NOMO-1 treated with dmso at 0.1 percent for 144 hours (cell line): ENCODE measurements at regions not wholly inside any gene's neighbourhood (a gene's known extent, or its start where the extent isn't known, plus 50 kb on each side); places are given as distances from the start of the nearest gene placed in this dataset.

Experiments
- DNase-seq: peaks from one replicate; lab custom pipeline; 2025; ENCODE audit not compliant: unreplicated experiment; lab: John Stamatoyannopoulos, UW

DNA sequence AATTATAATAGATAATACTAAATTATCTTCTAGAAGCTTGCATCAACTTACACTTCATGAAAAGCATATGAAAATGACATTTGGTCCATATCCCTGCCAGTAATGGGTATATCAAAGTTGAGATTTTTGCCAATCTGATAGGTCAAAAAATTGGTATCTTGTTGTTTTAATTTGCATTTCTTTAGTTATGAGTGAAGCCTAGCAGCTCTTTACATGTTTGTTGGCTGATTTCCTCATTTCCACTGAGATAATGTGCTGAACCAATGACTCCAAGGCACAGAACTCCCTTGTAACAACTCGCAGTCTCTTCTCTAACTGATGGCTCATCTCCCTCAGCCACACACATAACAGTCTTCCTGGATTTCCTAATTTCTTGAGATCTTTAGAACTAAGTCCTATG, 175.3 kb upstream of the SESN3 start:
- DNase-seq = no peak

DNA sequence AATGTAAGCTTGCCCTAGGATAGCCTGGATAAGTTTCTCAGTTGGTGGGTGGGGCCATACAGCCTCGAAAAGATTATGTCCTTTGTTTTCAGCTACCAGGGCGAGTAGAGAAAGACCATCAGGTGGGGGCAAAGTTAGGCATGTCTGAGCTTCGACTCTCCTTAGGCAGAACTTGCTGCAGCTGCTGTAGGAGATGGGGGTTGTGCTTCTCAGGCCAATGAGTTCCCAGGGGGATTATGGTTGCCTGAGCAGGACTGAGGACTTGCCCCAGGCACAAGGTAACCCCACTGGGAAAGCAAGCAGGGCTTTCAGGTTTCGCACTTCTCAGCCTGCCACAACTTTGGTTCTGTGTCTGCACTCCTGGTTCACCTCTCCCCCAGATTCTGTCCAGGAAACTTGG, 173.4 kb upstream of the SESN3 start:
- no peak for DNase-seq

DNA sequence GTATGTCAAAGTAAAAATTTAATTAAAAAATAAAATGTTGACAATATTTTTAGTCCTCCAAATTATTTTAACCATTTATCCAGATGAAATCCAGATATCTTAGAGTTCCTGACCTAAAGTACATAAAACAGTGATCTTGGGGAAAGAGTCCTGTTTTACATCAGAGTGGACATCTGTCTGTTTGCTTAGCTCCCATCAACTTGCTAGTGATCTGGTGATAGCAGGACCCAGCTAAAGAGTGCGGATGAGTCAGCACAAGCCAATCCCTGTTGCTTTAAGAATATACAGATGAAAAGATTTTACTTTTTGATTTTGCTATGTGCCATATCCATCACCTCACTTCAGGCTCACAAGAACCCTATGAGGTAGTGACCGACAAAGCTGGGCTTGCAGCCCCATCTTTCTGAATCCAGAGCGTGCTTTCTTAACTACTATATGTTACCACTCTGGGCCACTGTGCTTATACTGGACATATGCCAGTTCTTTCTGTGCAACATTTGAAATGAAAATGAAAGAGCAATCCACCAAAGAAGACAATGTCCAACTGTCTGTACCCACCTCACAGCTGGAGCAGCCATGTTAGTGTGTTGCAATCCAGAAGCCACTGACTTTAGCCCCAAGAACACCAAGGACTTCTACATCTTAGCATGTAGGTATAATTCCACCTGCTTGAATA, 167.6 kb upstream of the SESN3 start:
- no peak for DNase-seq

DNA sequence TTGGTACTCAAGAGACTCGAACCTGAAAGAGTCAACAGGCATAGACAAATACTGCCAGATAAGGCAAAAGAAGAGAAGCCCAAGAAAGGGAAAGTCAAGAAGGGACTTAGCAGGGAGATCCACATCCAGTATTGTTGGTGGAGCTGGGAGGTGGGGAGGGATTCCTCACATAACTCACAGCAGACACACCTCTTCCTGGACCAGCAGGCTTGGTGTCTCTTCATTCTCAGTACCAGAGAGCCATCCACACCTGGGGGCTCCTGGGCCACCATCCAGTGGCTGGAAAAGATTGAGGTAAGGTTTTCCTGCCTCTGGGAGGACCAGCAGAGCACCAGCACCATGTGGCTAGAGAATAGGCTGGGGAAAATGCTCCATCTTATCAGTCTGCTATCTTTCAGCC, 161.6 kb upstream of the SESN3 start:
- no peak for DNase-seq

DNA sequence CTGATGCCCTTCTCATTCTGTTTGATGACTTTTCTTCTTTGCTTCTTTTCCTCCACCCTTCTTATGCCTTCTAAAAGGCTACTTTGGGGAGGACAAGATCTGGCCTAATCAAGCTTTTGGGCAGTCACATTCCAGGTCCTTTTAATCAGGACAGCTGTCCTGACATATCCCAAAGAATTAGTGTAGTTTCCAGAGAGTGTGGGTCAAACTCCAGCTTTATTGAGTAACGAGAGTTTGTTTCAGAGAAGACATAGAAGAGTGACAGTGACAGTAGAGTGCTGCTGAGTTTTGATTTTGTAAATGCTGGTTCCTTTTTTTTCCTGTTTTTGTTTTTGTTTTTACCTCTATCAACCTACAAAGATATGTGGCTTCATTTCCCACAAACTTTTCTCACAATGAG, 158.4 kb upstream of the SESN3 start:
- no peak for DNase-seq

DNA sequence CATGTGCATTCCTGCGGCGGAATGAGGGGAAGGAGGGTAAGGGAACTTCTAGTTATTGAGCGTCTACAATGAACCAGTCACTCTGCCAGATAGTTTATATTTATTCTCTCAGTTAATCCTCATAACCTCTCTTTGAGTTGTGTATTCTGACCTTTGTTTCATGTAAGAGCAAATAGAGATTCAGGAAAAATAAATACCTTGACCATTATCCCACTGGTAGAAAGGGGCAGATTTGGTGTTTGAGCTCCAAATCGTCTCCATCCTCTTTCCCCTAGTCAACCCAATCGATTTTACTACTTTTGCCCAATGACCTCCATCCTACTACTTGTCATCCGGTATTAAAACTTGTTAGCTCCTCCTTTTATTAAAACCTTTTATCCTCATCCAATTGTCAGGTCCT, 157.1 kb upstream of the SESN3 start:
- no peak for DNase-seq

DNA sequence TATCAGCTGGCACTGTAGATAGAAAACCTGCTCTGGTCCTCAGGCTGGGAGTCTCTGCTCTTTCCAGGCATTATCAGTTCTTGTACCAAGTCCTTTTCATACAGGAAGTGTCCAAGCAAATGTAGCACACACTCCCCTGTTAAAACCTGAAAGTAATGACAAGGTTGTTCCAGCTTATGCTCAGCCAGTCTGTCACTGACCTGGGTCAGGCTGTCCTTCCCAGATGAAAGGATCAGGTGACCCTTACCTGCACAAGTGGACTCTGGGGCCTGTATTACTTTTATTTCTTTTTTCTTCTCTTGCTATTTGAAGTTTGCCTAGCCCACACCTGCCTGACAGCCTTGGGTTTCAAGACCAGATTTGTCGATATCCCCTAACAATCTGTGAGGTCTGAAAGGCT, 156.3 kb upstream of the SESN3 start:
- DNase-seq = no peak

DNA sequence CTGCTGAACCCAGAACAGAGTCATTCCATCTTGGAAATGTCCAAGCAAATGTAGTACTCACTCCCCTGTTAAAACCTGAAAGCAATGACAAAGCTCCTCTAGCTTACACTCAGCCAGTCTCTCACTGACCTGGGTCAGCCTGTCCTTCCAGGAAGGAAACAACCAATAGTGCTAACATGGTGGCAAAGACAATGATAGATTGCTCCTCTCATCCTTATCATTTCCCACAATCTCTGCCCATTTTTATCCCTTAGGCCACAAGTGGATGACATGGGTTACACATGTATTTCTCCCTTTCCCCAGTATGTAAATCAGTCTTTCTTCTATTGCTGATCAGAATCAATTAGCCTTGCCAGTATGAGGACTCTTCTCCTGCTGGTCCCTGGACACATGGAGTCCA, 154.6 kb upstream of the SESN3 start:
- DNase-seq = no peak

DNA sequence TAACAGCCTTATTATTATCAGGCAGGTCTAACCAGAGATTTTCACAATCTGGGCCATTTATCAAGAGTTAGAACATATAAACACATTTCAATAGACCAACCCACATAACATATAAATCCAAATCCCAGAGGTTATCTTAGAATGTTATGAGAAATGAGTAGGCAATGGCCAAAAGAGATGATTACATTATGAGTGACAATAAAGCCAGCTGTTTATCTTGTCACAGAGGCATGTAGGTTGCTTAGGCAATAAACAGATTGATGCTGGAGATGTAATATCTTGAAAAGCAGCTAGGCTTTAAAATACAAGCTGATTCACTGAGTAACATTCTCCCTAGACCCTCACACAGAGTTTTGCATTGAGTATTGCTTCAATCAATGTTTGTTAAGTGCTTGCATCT, 148.5 kb upstream of the SESN3 start:
- DNase-seq = no peak

DNA sequence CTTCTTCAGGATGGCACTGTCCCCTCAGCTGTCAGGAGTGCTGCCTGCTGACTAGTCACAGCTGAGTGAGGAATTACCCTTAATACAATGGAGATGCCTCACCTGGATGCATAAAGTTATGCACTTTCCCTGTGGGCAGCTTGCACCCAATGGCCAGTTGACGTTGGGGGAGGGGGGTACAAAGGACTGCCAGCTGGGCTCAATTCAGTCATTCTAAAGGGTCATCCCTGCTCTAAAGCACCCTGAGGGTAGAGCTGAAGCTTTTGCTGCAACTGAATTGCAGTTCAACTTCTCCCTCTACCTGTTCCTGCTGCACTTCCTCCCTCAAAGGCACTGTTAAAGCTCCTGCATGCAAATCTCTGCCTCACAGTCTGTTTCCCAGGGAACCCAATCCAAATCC, 147.8 kb upstream of the SESN3 start:
- no peak for DNase-seq

DNA sequence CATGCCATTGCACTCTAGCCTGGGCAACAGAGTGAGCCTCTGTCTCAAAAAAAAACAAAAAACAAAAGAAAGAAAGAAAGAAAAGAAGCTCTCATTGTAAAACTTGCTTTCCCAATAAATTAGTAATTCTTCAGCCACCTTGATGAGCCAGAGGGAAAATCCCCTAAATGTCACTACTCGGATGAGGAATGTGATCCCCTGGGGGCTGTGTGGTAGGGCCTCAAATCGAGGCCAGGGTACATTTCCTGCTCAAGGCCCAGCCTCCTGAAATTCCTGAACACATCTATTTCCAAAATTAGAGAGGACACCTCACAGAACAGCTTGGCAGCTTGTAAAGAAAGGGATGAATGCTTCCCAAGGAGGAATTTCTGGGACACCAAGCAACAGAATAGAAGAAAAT, 147.1 kb upstream of the SESN3 start:
- DNase-seq = no peak

DNA sequence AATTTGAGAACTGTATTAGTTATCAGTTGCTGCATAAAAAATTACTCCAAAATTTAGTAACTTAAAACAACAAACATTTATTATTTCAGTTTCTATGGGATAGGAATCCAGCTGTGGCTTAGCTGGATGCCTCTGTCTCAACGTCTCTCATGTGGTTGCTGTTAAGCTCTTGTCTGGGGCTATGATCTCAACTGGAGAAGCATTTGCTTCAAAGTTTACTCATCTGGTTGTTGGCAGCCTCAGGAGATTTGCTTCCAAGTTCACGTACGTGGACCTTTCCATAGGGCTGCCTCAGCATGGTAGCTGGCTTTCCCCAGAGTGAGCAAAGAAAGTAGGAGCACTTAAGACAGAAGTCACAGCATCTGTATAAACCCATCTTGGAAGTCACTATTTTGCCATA, 144.9 kb upstream of the SESN3 start:
- DNase-seq = no peak

DNA sequence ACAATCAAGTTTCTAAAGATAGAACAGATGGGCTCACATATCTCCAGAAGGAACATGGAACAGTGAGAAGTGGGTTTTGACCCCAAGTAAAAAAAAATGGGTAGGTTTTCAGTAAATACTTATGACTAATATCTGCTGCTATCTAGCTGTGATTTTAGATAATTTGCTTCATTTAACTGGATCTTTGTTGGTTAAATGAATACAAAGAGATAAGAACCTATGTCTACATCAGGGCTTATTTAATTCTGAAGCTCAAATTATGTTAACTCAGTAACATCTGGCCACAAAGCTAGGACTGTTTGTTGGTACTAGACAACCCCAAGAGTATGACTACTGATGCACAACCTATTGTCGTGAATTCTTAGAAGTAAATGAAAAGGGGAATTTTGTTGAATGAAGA, 144.4 kb upstream of the SESN3 start:
- no peak for DNase-seq

DNA sequence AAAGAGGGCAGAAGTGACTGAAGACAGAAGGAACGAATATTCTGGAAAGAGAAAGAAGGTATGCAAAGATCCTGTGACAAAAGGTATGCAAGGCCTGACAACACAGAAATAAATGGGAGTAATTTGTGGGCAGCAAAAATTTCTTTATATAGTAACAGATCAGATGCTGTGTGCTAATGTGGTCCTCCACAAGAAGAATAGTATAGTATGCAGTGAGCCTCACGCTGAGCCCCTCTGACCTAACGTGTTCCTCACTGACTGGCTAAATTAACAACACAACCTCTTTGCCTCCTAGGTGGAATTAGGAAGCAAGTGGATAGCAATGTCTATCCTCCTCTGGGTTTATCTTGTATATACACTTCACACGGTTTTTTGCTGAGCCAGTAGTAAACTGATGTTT, 143.1 kb upstream of the SESN3 start:
- no peak for DNase-seq

DNA sequence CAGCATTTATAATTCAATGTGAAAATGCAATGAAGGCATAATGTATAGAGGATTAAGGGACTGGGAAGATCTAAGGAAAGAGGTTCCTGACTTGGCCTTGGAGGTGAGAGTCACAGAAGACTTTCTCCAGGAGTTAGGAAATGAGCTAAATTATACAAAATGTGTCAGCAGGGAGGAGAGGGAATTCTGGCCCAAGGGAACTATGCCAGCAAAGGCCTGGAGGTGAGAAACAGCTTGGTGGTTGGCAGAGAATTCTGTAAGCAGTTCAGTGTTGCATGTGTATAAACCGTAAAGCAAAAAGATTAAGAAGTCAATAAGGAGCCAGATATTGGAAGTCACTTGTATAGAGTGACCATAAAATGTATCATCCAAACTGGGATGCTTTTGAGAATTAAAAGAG, 142.2 kb upstream of the SESN3 start:
- DNase-seq = no peak

DNA sequence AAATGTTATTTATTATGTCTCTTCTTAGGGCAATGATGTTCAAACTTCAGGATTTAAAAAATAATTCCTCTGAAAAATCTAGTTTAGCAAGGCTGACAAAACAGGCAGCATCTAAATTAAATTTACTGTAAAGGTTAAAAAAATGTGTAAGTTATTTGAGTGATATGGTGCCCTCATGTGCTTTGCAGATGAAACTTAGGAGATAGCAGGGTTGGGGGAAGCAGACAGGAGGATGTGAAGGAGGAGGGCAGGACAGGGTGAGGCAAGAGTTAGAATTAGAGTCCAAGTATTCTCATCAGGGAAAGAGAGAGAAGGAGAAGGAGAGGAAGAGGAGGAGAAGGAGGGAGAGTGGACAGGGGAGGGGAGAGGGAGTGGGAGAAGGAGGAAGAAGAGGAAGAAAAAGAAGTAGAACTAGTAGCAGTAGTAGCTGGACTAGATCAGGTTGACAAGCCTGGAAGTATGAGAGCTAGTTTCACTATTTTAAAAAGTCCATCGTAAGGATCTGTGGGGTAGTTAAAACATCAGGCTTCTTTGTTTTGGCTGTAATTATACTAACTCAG, 141.2 kb upstream of the SESN3 start:
- peak; percentile 50 for DNase-seq

DNA sequence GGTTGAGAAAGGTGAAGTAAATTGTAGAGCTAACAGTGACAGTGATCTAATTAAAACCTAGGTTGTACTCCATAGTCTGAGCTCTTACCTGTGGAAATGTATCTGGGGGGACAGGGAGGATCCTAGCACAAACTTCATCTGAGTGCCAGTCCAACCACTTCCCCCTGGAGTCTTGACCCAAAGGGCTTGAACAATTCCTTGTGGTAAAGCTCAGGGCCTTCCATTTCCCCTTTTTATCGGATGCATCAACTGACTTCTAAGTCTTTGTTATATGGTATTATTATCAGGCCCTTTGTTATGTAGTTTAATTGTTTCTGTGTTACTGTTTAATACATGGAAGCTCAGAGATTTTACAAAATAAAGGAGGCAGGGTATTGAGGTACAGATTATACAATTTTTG, 140.2 kb upstream of the SESN3 start:
- DNase-seq = peak; percentile 80

DNA sequence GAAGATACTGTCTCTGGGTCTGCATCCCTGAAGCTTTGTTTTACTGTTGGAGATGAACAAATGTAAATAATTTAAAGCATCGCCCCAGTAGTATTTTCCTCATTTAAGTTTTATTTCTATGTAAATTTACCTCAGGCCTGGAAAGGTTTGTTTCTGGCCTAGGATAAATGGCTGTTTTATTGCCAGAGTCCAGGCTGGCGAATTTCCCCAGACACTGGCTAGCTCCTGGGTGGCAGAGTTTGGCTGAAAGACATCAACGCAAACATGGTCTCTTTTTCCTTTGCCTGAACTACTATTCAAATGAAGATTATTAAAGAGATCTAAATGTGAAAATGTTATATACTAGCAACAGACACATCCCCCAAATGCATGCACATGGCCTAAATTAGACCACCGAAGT, 136.7 kb upstream of the SESN3 start:
- DNase-seq = no peak

DNA sequence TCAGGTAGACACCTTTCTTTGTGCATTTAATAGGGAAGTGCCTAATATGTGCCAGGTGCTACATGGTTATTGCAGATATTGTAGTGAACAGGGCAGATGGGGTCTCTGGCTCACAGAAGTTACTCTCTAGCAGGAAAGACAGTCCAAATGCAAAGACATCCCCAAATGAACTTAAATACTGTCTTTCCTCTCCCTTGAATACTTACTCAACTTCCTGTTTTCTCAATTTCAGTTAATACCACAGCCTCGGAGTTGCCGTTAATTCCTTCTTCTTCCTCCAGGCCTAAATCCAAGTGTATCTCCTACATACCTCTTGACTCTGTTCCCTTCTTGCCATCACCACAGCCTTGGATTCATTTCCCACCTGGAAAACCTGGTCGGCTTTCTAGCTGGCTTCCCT, 134.3 kb upstream of the SESN3 start:
- peak; percentile 85 for DNase-seq

DNA sequence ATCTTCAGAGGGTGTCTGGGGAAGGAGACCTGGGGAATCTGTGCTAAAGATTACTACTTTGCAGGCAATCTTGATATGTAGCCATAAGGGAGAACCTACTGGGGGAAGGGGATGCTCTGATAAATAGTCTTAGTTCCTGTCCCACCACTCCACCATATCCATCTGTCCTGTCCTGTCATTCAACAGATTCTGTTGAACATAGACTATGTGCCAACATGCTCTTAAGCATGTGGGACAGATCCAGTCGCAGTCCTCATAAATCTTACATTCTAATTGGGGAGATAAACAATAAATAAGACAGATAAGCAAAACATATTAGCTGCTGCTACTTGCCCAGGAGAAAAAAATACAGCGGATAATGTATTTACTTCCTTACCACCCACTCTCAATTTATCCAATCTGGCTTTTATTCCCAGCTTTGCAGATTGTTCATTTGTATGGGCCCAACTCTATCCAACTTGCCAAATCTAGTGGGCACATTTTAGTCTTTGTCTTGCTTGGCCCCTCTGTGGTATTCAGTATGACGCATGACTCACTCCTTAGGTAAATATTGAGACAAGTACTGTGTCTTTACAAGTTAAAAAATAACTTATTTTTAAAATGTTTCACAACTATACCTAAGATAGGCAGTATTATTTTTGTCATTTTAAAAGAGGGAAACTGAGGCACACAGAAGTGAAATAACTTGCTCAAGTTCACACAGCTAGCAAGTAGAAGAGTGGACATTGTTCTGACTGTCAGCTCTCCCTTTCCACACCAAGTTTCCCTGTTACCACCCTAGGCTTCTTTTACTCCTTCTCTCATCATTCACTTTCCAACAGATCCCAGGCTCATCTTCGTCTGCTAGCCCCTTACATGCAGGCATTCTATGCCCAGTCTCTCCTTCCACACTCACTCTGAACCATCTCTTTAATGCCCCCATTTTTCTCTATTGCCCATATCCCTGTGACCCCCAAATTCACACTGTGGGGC, 133.6 kb upstream of the SESN3 start:
- no peak for DNase-seq

DNA sequence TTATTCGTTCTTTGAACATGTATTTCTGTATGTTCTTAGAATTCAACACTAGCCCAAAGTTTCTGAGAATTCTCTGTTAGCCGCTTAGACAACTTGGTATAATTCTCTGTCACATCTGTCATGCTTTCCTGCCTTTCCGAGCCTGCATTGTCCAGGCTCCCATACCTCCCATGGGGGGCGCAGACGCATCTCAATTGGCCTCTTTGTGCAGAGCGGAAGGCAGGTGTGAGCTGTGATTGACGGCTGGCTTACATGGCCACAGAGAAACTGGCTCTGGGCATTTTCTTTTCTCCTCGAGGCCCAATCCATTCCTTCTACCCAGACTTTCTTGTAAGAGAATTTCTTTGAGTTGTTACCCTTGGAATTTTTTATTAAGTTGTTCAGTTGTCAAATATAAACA, 132.7 kb upstream of the SESN3 start:
- no peak for DNase-seq

DNA sequence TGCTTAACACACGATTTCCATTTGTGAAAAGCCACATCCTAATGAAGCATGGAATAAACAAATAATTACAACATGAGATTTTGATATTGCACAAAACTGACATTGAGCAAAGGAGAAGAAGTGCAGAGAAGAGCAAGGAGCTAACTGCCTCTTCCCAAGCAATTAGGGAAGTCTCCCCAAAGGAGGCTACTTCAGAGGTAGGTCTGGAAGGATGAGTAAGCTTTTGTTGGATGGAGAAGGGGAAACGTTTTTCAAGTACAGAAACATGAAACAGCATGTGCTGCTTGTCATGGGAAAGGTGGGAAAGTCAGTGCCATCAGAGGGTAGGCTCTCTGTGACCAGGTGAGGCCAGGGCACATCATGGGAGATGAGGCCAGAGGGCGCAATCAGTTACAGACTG, 132.2 kb upstream of the SESN3 start:
- no peak for DNase-seq
